DND-41 (cell line): ENCODE measurements at regions not wholly inside any gene's neighbourhood (a gene's known extent, or its start where the extent isn't known, plus 50 kb on each side); places are given as distances from the start of the nearest gene placed in this dataset.

ENCODE experiments used
- ATAC-seq: fragments of 200-7000 bp; cut with Tn5 transposase; 3 replicates; pipeline ENCODE4 v1.9.1; 2021; ENCODE audit warnings: low read depth; ENCODE audit not compliant: insufficient read depth
- DNase-seq: peaks from one replicate; pipeline ENCODE4 v3.0.0-alpha.2; 2020
- H2AFZ ChIP-seq: 2 replicates; pipeline ENCODE4 v1.6.0; 2012; ENCODE audit warnings: low read depth, low read length
- H3K27ac ChIP-seq: 2 replicates; pipeline ENCODE4 v1.5.1; 2012; ENCODE audit warnings: low read length, inconsistent platforms
- H3K27me3 ChIP-seq: fragments of 200-600 bp; sonication (generic); 2 replicates; pipeline ENCODE4 v1.6.0; 2012; ENCODE audit warnings: low read length, mild to moderate bottlenecking, inconsistent platforms; ENCODE audit not compliant: insufficient read depth, poor library complexity
- H3K36me3 ChIP-seq: 2 replicates; pipeline ENCODE4 v1.5.1; 2012; ENCODE audit warnings: low read length, inconsistent platforms; ENCODE audit not compliant: insufficient read depth
- H3K4me1 ChIP-seq: 2 replicates; pipeline ENCODE4 v1.5.1; 2012; ENCODE audit warnings: mild to moderate bottlenecking, low read length; ENCODE audit not compliant: insufficient read depth
- H3K4me2 ChIP-seq: 2 replicates; pipeline ENCODE4 v1.6.0; 2012; ENCODE audit warnings: mild to moderate bottlenecking, moderate library complexity, low read length, inconsistent platforms; ENCODE audit not compliant: insufficient read depth
- H3K4me3 ChIP-seq, 2 experiments: fragments of 200-600 bp in 1 of 2; shearing (Covaris generic) in 1 of 2; 2 replicates each; pipeline ENCODE4 v1.5.1; 2012 to 2016; ENCODE audit warnings: inconsistent platforms in 2 of 2, low read length in 2 of 2, mild to moderate bottlenecking in 2 of 2, low read depth in 1 of 2, moderate library complexity in 1 of 2
- H3K79me2 ChIP-seq: 2 replicates; pipeline ENCODE4 v1.6.0; 2012; ENCODE audit warnings: low read length, inconsistent platforms; ENCODE audit not compliant: insufficient read depth
- H3K9ac ChIP-seq: 2 replicates; pipeline ENCODE4 v1.6.0; 2012; ENCODE audit warnings: low read depth, mild to moderate bottlenecking, inconsistent platforms, low read length, moderate library complexity
- H3K9me3 ChIP-seq: 2 replicates; pipeline ENCODE4 v1.5.1; 2012; ENCODE audit warnings: low read length, moderate library complexity, mild to moderate bottlenecking, inconsistent platforms; ENCODE audit not compliant: insufficient read depth, severe bottlenecking
- H4K20me1 ChIP-seq: 2 replicates; pipeline ENCODE4 v1.6.0; 2012; ENCODE audit warnings: low read length; ENCODE audit not compliant: insufficient read depth
- CTCF ChIP-seq: IDR thresholded peaks from 2 replicates; pipeline ENCODE4 v1.5.1; 2012; ENCODE audit warnings: borderline replicate concordance, low read length, moderate library complexity, mild to moderate bottlenecking; ENCODE audit not compliant: poor library complexity, severe bottlenecking; ENCODE audit errors: extremely low read depth
- EZH2 ChIP-seq: IDR thresholded peaks from 3 replicates; pipeline ENCODE4 v1.6.1; 2012; ENCODE audit warnings: borderline replicate concordance, low read depth, mild to moderate bottlenecking, moderate library complexity, low read length, inconsistent platforms; ENCODE audit not compliant: severe bottlenecking

- H3K27me3 ChIP-seq = no peaks in the 10 kb centered on the region
These were observed 57.4 kb upstream of the ZBTB20 start for GRCh38 chr3:115204475-115204874.

GRCh38 chr3:115208066-115208750 lies 61.1 kb upstream of the ZBTB20 start:
- Histone ChIP-seq H3K4me2 (no peak overlapping the region), H3K27ac (no peak overlapping the region), H3K79me2 (no peaks in the 10 kb centered on the region), H2AFZ (no peak overlapping the region), H3K4me1 (no peaks in the 10 kb centered on the region), H3K36me3 (no peaks in the 10 kb centered on the region), H3K27me3 (no peaks in the 10 kb centered on the region), H4K20me1 (no peaks in the 10 kb centered on the region), H3K4me3 (no peak overlapping the region), H3K9ac (no peak overlapping the region), H3K9me3 (no peaks in the 10 kb centered on the region)
- DNase-seq = no peak
- ATAC-seq = no peak
- TF ChIP-seq CTCF = no peak
- no peak for TF ChIP-seq EZH2

More at GRCh38 chr3:115204475-115204874, 57.4 kb upstream of the ZBTB20 start:
- H3K27ac ChIP-seq = no peak overlapping the region
- no peaks in the 10 kb centered on the region for H3K9me3 ChIP-seq
- H3K36me3 ChIP-seq = no peaks in the 10 kb centered on the region
- no peak for ATAC-seq
- H3K79me2 ChIP-seq = no peaks in the 10 kb centered on the region
- H2AFZ ChIP-seq = no peak overlapping the region
- no peak for DNase-seq
- no peaks in the 10 kb centered on the region for H4K20me1 ChIP-seq
- no peak for TF ChIP-seq EZH2
- TF ChIP-seq CTCF = no peak
- no peak overlapping the region for H3K4me2 ChIP-seq
- no peak overlapping the region for H3K4me3 ChIP-seq
- no peak overlapping the region for H3K9ac ChIP-seq
- H3K4me1 ChIP-seq = no peaks in the 10 kb centered on the region

GRCh38 chr3:115211810-115212492 lies 64.9 kb upstream of the ZBTB20 start:
- H3K9me3 ChIP-seq = no peaks in the 10 kb centered on the region
- H4K20me1 ChIP-seq = no peaks in the 10 kb centered on the region
- H3K4me3 ChIP-seq = no peak overlapping the region
- no peak overlapping the region for H3K27ac ChIP-seq
- no peaks in the 10 kb centered on the region for H3K36me3 ChIP-seq
- no peaks in the 10 kb centered on the region for H3K4me1 ChIP-seq
- no peak for ATAC-seq
- no peak overlapping the region for H3K9ac ChIP-seq
- no peaks in the 10 kb centered on the region for H3K27me3 ChIP-seq
- no peak overlapping the region for H2AFZ ChIP-seq
- H3K4me2 ChIP-seq = no peak overlapping the region
- DNase-seq = no peak
- no peak for TF ChIP-seq CTCF
- no peak for TF ChIP-seq EZH2
- no peaks in the 10 kb centered on the region for H3K79me2 ChIP-seq
